ENCODE measurements at regions not wholly inside any gene's neighbourhood (a gene's known extent, or its start where the extent isn't known, plus 50 kb on each side); places are given as distances from the start of the nearest gene placed in this dataset.

DNA sequence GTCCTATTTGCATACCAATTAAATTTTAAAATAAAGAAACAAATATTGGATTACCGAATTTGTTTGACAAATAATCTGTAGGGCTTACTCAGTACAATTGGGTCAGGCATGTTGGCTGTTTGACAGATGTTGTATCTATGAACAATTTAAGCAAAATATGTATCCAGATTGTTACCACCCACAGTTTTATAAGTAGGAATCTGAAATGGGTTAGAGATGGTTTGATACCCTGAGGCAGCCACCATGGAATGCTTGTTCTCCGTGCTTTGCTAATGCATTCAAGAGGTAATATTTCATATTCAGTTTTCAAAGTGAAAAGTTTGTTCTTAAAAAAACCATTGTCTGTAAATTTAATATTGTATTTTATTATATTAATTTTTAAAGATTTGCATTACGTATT lies 285.1 kb upstream of the ARRDC3 start:
- BruUV-seq (replicated peaks) = no TSS peak
- no peak overlapping the region for H3K9ac ChIP-seq (ENCODE audit: control insufficient read depth, insufficient read depth, low read length)
- H3K36me3 ChIP-seq (ENCODE audit: control insufficient read depth in 2 of 2, insufficient read depth in 2 of 2, low read length in 1 of 2) = no peaks in the 10 kb centered on the region
- H3K79me2 ChIP-seq (ENCODE audit: control insufficient read depth, insufficient read depth, low read length) = no peaks in the 10 kb centered on the region
- intact Hi-C loops (cut with micrococcal nuclease; ENCODE audit: unreplicated experiment) (no loop called here), in situ Hi-C loops (cut with MboI) (no loop called here)
- H4K20me1 ChIP-seq (ENCODE audit: control insufficient read depth, insufficient read depth) = no peaks in the 10 kb centered on the region
- DNase-seq (ENCODE audit: low read depth, low spot score) (no peak), ATAC-seq (no peak), FAIRE-seq (no peak)
- ChIA-PET RAD21 (ENCODE audit: unreplicated experiment) (no interaction called here), POLR2A (no interaction called here), SMC1A (ENCODE audit: uncharacterized antibody, unreplicated experiment) (no interaction called here), CTCF (no interaction called here)
- H3K4me3 ChIP-seq = no peak overlapping the region
- H3K27me3 ChIP-seq (replicated peaks in 1 of 2; ENCODE audit: control insufficient read depth in 2 of 2, insufficient read depth in 2 of 2, low read length in 1 of 2) = no peaks in the 10 kb centered on the region
- H3K4me1 ChIP-seq (ENCODE audit: control insufficient read depth, insufficient read depth, low read length) = no peaks in the 10 kb centered on the region
- WGBS (ENCODE audit: insufficient coverage, insufficient replicate concordance, low lambda C conversion rate, missing lambda C conversion rate) = 0% methylated on average over 3 of the region's 3 CpGs
- H3K4me2 ChIP-seq (ENCODE audit: control insufficient read depth, insufficient read depth) = no peak overlapping the region
- H3K27ac ChIP-seq (ENCODE audit: control insufficient read depth, insufficient read depth) = no peak overlapping the region
- no peaks in the 10 kb centered on the region for H3K9me3 ChIP-seq (replicated peaks; ENCODE audit: control insufficient read depth, insufficient read depth, low read length)
- TF ChIP-seq TARDBP (IDR thresholded peaks at IDR 0.05; ENCODE audit: borderline replicate concordance) (no peak), NFYB (IDR thresholded peaks at IDR 0.05; ENCODE audit: insufficient read depth, low read depth, low read length) (no peak)
- TF ChIP-seq, protein P1, sequence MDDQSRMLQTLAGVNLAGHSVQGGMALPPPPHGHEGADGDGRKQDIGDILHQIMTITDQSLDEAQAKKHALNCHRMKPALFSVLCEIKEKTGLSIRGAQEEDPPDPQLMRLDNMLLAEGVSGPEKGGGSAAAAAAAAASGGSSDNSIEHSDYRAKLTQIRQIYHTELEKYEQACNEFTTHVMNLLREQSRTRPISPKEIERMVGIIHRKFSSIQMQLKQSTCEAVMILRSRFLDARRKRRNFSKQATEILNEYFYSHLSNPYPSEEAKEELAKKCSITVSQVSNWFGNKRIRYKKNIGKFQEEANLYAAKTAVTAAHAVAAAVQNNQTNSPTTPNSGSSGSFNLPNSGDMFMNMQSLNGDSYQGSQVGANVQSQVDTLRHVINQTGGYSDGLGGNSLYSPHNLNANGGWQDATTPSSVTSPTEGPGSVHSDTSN (IDR thresholded peaks at IDR 0.05; ENCODE audit: insufficient replicate concordance, low read depth, low read length) = no peak
- TF ChIP-seq, protein P2, sequence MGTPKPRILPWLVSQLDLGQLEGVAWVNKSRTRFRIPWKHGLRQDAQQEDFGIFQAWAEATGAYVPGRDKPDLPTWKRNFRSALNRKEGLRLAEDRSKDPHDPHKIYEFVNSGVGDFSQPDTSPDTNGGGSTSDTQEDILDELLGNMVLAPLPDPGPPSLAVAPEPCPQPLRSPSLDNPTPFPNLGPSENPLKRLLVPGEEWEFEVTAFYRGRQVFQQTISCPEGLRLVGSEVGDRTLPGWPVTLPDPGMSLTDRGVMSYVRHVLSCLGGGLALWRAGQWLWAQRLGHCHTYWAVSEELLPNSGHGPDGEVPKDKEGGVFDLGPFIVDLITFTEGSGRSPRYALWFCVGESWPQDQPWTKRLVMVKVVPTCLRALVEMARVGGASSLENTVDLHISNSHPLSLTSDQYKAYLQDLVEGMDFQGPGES (IDR thresholded peaks at IDR 0.05) = no peak
- TF ChIP-seq, protein P3, sequence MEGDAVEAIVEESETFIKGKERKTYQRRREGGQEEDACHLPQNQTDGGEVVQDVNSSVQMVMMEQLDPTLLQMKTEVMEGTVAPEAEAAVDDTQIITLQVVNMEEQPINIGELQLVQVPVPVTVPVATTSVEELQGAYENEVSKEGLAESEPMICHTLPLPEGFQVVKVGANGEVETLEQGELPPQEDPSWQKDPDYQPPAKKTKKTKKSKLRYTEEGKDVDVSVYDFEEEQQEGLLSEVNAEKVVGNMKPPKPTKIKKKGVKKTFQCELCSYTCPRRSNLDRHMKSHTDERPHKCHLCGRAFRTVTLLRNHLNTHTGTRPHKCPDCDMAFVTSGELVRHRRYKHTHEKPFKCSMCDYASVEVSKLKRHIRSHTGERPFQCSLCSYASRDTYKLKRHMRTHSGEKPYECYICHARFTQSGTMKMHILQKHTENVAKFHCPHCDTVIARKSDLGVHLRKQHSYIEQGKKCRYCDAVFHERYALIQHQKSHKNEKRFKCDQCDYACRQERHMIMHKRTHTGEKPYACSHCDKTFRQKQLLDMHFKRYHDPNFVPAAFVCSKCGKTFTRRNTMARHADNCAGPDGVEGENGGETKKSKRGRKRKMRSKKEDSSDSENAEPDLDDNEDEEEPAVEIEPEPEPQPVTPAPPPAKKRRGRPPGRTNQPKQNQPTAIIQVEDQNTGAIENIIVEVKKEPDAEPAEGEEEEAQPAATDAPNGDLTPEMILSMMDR (IDR thresholded peaks at IDR 0.05 in 2 of 3, conservative IDR thresholded peaks at IDR 0.05 in 1 of 3; ENCODE audit: control insufficient read depth in 2 of 3, extremely low read depth in 1 of 3, insufficient read depth in 1 of 3, low read depth in 3 of 3, low read length in 3 of 3) = no peak
- TF ChIP-seq, protein P4, sequence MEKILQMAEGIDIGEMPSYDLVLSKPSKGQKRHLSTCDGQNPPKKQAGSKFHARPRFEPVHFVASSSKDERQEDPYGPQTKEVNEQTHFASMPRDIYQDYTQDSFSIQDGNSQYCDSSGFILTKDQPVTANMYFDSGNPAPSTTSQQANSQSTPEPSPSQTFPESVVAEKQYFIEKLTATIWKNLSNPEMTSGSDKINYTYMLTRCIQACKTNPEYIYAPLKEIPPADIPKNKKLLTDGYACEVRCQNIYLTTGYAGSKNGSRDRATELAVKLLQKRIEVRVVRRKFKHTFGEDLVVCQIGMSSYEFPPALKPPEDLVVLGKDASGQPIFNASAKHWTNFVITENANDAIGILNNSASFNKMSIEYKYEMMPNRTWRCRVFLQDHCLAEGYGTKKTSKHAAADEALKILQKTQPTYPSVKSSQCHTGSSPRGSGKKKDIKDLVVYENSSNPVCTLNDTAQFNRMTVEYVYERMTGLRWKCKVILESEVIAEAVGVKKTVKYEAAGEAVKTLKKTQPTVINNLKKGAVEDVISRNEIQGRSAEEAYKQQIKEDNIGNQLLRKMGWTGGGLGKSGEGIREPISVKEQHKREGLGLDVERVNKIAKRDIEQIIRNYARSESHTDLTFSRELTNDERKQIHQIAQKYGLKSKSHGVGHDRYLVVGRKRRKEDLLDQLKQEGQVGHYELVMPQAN (conservative IDR thresholded peaks at IDR 0.05) = no peak
- TF ChIP-seq, protein P5, sequence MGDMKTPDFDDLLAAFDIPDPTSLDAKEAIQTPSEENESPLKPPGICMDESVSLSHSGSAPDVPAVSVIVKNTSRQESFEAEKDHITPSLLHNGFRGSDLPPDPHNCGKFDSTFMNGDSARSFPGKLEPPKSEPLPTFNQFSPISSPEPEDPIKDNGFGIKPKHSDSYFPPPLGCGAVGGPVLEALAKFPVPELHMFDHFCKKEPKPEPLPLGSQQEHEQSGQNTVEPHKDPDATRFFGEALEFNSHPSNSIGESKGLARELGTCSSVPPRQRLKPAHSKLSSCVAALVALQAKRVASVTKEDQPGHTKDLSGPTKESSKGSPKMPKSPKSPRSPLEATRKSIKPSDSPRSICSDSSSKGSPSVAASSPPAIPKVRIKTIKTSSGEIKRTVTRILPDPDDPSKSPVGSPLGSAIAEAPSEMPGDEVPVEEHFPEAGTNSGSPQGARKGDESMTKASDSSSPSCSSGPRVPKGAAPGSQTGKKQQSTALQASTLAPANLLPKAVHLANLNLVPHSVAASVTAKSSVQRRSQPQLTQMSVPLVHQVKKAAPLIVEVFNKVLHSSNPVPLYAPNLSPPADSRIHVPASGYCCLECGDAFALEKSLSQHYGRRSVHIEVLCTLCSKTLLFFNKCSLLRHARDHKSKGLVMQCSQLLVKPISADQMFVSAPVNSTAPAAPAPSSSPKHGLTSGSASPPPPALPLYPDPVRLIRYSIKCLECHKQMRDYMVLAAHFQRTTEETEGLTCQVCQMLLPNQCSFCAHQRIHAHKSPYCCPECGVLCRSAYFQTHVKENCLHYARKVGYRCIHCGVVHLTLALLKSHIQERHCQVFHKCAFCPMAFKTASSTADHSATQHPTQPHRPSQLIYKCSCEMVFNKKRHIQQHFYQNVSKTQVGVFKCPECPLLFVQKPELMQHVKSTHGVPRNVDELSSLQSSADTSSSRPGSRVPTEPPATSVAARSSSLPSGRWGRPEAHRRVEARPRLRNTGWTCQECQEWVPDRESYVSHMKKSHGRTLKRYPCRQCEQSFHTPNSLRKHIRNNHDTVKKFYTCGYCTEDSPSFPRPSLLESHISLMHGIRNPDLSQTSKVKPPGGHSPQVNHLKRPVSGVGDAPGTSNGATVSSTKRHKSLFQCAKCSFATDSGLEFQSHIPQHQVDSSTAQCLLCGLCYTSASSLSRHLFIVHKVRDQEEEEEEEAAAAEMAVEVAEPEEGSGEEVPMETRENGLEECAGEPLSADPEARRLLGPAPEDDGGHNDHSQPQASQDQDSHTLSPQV (IDR thresholded peaks at IDR 0.05) = no peak
- TF ChIP-seq, protein P6, sequence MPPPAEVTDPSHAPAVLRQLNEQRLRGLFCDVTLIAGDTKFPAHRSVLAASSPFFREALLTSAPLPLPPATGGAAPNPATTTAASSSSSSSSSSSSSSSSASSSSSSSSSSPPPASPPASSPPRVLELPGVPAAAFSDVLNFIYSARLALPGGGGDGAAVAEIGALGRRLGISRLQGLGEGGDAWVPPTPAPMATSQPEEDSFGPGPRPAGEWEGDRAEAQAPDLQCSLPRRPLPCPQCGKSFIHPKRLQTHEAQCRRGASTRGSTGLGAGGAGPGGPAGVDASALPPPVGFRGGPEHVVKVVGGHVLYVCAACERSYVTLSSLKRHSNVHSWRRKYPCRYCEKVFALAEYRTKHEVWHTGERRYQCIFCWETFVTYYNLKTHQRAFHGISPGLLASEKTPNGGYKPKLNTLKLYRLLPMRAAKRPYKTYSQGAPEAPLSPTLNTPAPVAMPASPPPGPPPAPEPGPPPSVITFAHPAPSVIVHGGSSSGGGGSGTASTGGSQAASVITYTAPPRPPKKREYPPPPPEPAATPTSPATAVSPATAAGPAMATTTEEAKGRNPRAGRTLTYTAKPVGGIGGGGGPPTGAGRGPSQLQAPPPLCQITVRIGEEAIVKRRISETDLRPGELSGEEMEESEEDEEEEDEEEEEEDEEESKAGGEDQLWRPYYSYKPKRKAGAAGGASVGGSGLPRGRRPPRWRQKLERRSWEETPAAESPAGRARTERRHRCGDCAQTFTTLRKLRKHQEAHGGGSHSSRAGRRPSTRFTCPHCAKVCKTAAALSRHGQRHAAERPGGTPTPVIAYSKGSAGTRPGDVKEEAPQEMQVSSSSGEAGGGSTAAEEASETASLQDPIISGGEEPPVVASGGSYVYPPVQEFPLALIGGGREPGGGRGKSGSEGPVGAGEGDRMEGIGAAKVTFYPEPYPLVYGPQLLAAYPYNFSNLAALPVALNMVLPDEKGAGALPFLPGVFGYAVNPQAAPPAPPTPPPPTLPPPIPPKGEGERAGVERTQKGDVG (CRISPR knock-in tag; IDR thresholded peaks at IDR 0.05) = no peak
- H2AFZ ChIP-seq (ENCODE audit: control insufficient read depth, low read depth, low read length) = no peak overlapping the region

Measured in GM12878 (cell line).